ENCODE measurements at regions not wholly inside any gene's neighbourhood (a gene's known extent, or its start where the extent isn't known, plus 50 kb on each side); places are given as distances from the start of the nearest gene placed in this dataset.

GRCh38 chr4:67035501-67035900 is 509.8 kb downstream of the CENPC start:
- Histone ChIP-seq H3K4me1 (no peaks in the 10 kb centered on the region), H3K27me3 (no peaks in the 10 kb centered on the region), H3K27ac (replicated peaks in 1 of 4) (no peak overlapping the region), H3K36me3 (no peaks in the 10 kb centered on the region), H3K4me3 (no peak overlapping the region), H3K9me3 (no peaks in the 10 kb centered on the region)
- intact Hi-C loops (cut with DNase I): no loop called here
- TF ChIP-seq, protein P1, sequence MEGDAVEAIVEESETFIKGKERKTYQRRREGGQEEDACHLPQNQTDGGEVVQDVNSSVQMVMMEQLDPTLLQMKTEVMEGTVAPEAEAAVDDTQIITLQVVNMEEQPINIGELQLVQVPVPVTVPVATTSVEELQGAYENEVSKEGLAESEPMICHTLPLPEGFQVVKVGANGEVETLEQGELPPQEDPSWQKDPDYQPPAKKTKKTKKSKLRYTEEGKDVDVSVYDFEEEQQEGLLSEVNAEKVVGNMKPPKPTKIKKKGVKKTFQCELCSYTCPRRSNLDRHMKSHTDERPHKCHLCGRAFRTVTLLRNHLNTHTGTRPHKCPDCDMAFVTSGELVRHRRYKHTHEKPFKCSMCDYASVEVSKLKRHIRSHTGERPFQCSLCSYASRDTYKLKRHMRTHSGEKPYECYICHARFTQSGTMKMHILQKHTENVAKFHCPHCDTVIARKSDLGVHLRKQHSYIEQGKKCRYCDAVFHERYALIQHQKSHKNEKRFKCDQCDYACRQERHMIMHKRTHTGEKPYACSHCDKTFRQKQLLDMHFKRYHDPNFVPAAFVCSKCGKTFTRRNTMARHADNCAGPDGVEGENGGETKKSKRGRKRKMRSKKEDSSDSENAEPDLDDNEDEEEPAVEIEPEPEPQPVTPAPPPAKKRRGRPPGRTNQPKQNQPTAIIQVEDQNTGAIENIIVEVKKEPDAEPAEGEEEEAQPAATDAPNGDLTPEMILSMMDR (IDR thresholded peaks at IDR 0.05): no peak
- no peak for TF ChIP-seq POLR2AphosphoS5 (IDR thresholded peaks at IDR 0.05)
- 20% methylated on average over 2 of the region's 2 CpGs for WGBS
- DNase-seq (ENCODE audit: extremely low spot score): no peak

GRCh38 chr4:67030636-67031035 is 514.7 kb downstream of the CENPC start:
- DNase-seq (ENCODE audit: extremely low spot score): no peak
- H3K4me1 ChIP-seq: no peaks in the 10 kb centered on the region
- H3K27ac ChIP-seq (replicated peaks in 1 of 4): no peak overlapping the region
- H3K9me3 ChIP-seq: no peaks in the 10 kb centered on the region
- intact Hi-C loops (cut with DNase I): no loop called here
- no peak overlapping the region for H3K4me3 ChIP-seq
- no peak for TF ChIP-seq EP300 (IDR thresholded peaks at IDR 0.05)
- TF ChIP-seq, protein P1 (IDR thresholded peaks at IDR 0.05): no peak
- no peak for TF ChIP-seq POLR2AphosphoS5 (IDR thresholded peaks at IDR 0.05)
- no peaks in the 10 kb centered on the region for H3K27me3 ChIP-seq
- H3K36me3 ChIP-seq: no peaks in the 10 kb centered on the region

DNA sequence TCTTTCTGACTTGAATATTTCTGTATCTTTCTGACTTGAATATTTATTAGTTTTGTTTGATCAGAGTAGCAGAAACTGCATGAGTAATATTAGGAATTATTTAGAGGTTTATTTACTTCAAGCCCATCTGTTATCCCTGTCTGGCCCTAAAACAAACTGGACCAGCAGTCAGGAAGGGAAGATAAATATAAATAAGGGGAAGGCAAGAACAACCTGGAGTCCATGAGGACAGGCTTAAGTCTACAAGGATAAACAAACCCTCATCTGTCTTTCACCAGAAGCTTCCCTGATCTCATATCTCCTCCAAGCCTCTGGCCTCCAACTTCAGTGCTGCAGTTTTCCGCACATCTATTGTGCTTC is 524.9 kb downstream of the CENPC start:
- no peak for TF ChIP-seq POLR2A (IDR thresholded peaks at IDR 0.05; ENCODE audit: low read depth)
- TF ChIP-seq POLR2AphosphoS5 (IDR thresholded peaks at IDR 0.05): no peak
- TF ChIP-seq, protein P1 (IDR thresholded peaks at IDR 0.05): no peak
- no peak for TF ChIP-seq EP300 (IDR thresholded peaks at IDR 0.05)
- DNase-seq (ENCODE audit: extremely low spot score): no peak
- no peaks in the 10 kb centered on the region for H3K9me3 ChIP-seq
- intact Hi-C loops (cut with DNase I): no loop called here
- H3K4me1 ChIP-seq: no peaks in the 10 kb centered on the region
- H3K36me3 ChIP-seq: no peaks in the 10 kb centered on the region
- H3K4me3 ChIP-seq: no peak overlapping the region
- 71% methylated on average over 1 of the region's 1 CpG for WGBS
- H3K27me3 ChIP-seq: no peaks in the 10 kb centered on the region
- H3K27ac ChIP-seq (replicated peaks in 1 of 4): no peak overlapping the region

DNA sequence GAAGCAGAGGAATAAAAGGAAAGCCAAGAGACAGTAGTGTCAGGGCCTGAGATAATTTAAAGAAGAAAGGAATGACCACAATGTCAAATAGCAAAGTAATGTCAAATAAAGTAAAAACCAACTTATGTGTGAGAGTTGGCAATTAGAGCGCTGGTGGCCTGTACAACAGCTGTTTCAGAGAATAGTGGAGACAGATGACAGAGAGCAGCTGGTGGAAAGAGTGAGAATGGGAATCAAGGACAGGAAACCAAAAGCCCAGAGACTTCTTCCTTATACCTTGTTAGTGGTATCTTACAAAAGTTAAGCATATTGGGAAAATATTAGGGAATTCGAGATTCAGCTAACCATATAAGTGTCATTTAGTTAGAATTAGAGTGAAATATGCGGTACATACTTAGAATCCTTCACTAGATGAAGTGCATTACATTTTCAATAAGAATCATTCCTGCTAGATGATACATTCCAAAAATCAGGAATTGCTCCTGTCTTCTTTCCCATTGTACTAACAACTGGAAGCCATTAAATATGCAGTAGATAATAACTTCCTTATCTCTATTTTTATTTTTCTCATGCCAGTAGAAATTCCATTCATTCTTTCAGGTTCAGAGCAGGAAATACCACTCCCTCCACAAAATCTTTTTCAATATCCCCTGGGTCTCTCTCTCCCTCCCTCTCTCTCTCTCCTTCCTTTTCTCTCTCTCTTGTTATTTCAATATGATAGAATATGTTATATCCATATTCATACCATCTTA is 525.4 kb downstream of the CENPC start:
- TF ChIP-seq EP300 (IDR thresholded peaks at IDR 0.05): no peak
- TF ChIP-seq POLR2A (IDR thresholded peaks at IDR 0.05; ENCODE audit: low read depth): no peak
- TF ChIP-seq, protein P1 (IDR thresholded peaks at IDR 0.05): no peak
- TF ChIP-seq POLR2AphosphoS5 (IDR thresholded peaks at IDR 0.05): no peak
- Histone ChIP-seq H3K4me3 (no peak overlapping the region), H3K27ac (replicated peaks in 1 of 4) (no peak overlapping the region), H3K36me3 (no peaks in the 10 kb centered on the region), H3K9me3 (no peaks in the 10 kb centered on the region), H3K27me3 (no peaks in the 10 kb centered on the region), H3K4me1 (no peaks in the 10 kb centered on the region)
- intact Hi-C loops (cut with DNase I): no loop called here
- 67% methylated on average over 3 of the region's 3 CpGs for WGBS
- DNase-seq (ENCODE audit: extremely low spot score): no peak

GRCh38 chr4:67014592-67014991 is 530.7 kb downstream of the CENPC start:
- no peak for DNase-seq (ENCODE audit: extremely low spot score)
- Histone ChIP-seq H3K36me3 (no peaks in the 10 kb centered on the region), H3K9me3 (no peaks in the 10 kb centered on the region), H3K4me3 (no peak overlapping the region), H3K27ac (replicated peaks in 1 of 4) (no peak overlapping the region), H3K4me1 (no peaks in the 10 kb centered on the region), H3K27me3 (no peaks in the 10 kb centered on the region)
- TF ChIP-seq POLR2AphosphoS5 (IDR thresholded peaks at IDR 0.05) (no peak), POLR2A (IDR thresholded peaks at IDR 0.05; ENCODE audit: low read depth) (no peak), EP300 (IDR thresholded peaks at IDR 0.05) (no peak)
- TF ChIP-seq, protein P1 (IDR thresholded peaks at IDR 0.05): no peak
- intact Hi-C loops (cut with DNase I): no loop called here
- 89% methylated on average over 4 of the region's 4 CpGs for WGBS

Measured in esophagus muscularis mucosa (tissue), 4 donors.